Endothelial cell of umbilical vein (primary cell): ENCODE measurements at regions not wholly inside any gene's neighbourhood (a gene's known extent, or its start where the extent isn't known, plus 50 kb on each side); places are given as distances from the start of the nearest gene placed in this dataset.

ENCODE experiments used
- EZH2 ChIP-seq: IDR thresholded peaks from 2 replicates; pipeline ENCODE4 v1.6.1; 2012; ENCODE audit warnings: borderline replicate concordance, low read depth, mild to moderate bottlenecking, moderate library complexity, low read length, inconsistent platforms; ENCODE audit not compliant: severe bottlenecking
- FOS ChIP-seq: IDR thresholded peaks from 2 replicates; pipeline ENCODE4 v1.6.1; 2011; ENCODE audit warnings: mild to moderate bottlenecking, low read length, moderate library complexity, borderline replicate concordance; ENCODE audit not compliant: insufficient read depth
- JUN ChIP-seq: IDR thresholded peaks from 2 replicates; pipeline ENCODE4 v1.6.1; 2011; ENCODE audit warnings: borderline replicate concordance, low read depth; ENCODE audit not compliant: insufficient read length, insufficient read depth
- MYC ChIP-seq: IDR thresholded peaks from one replicate; pipeline ENCODE4 v1.6.1; 2011; ENCODE audit warnings: mild to moderate bottlenecking, low read depth, low read length
- POLR2A ChIP-seq: IDR thresholded peaks from 2 replicates; pipeline ENCODE4 v1.6.1; 2012; ENCODE audit warnings: low read depth, mild to moderate bottlenecking, control low read depth, low read length
- POLR2AphosphoS5 ChIP-seq: IDR thresholded peaks from 2 replicates; pipeline ENCODE4 v1.6.1; 2012; ENCODE audit warnings: low read depth, mild to moderate bottlenecking, control low read depth, low read length, moderate library complexity; ENCODE audit not compliant: insufficient read depth
- TF ChIP-seq, protein P1 (sequence below), 2 donors: IDR thresholded peaks; 1 replicate in 1 of 2; 2 replicates in 1 of 2; pipeline ENCODE4 v1.5.1; 2011; ENCODE audit warnings: low read length in 2 of 2, mild to moderate bottlenecking in 2 of 2, moderate library complexity in 2 of 2, control low read depth in 1 of 2, inconsistent platforms in 1 of 2, low read depth in 1 of 2; ENCODE audit not compliant: insufficient read depth in 1 of 2; ENCODE audit errors: extremely low read depth in 1 of 2
- TF ChIP-seq, protein P2 (sequence below): IDR thresholded peaks from 2 replicates; pipeline ENCODE4 v1.6.1; 2011; ENCODE audit not compliant: insufficient read depth, insufficient read length

DNA sequence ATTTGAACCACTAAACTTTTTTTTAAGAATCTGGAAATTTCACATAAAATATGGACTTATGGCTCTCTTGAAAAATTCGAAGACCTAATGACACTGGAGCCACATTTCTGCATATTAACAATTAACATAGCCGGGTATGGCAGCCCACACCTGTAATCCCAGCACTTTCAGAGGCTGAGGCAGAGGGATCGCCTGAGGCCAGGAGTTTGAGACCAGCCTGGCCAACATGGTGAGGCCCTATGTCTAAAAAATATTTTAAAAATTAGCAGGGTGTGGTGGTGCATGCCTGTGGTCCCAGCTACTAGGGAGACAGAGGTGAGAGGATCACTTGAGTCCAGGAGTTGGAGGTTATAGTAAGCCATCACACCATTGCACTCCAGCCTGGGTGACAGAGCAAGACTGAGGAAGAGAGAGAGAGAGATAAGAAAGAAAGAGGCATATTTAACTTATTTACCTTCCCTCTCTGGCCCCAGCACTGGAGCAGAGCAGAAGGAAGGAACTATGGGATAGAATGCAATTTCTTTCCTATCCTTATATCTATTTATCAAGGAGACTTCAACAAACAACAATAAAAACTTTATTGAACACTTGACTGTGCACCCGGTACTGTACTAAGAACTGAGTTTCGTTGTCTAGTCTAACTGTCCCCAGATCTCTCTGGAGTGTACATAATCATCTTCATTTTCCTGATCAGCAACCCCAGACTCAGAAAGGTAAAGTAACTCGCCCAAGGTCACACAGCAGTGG, 63.6 kb upstream of the EYA2 start:
- TF ChIP-seq POLR2AphosphoS5 (no peak), POLR2A (no peak), JUN (no peak), EZH2 (no peak), MYC (no peak), FOS (no peak)
- TF ChIP-seq, protein P1, sequence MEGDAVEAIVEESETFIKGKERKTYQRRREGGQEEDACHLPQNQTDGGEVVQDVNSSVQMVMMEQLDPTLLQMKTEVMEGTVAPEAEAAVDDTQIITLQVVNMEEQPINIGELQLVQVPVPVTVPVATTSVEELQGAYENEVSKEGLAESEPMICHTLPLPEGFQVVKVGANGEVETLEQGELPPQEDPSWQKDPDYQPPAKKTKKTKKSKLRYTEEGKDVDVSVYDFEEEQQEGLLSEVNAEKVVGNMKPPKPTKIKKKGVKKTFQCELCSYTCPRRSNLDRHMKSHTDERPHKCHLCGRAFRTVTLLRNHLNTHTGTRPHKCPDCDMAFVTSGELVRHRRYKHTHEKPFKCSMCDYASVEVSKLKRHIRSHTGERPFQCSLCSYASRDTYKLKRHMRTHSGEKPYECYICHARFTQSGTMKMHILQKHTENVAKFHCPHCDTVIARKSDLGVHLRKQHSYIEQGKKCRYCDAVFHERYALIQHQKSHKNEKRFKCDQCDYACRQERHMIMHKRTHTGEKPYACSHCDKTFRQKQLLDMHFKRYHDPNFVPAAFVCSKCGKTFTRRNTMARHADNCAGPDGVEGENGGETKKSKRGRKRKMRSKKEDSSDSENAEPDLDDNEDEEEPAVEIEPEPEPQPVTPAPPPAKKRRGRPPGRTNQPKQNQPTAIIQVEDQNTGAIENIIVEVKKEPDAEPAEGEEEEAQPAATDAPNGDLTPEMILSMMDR (IDR thresholded peaks at IDR 0.05; ENCODE audit: extremely low read depth in 1 of 2, insufficient read depth in 1 of 2, low read depth in 1 of 2, low read length in 2 of 2): no peak
- TF ChIP-seq, protein P2, sequence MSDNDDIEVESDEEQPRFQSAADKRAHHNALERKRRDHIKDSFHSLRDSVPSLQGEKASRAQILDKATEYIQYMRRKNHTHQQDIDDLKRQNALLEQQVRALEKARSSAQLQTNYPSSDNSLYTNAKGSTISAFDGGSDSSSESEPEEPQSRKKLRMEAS: no peak
